Umbilical cord (tissue), 1 donor: ENCODE measurements at regions not wholly inside any gene's neighbourhood (a gene's known extent, or its start where the extent isn't known, plus 50 kb on each side); places are given as distances from the start of the nearest gene placed in this dataset.

Source experiments
- DNase-seq: peaks from one replicate; pipeline ENCODE4 v3.0.0-alpha.2; 2015; ENCODE audit warnings: low spot score

DNA sequence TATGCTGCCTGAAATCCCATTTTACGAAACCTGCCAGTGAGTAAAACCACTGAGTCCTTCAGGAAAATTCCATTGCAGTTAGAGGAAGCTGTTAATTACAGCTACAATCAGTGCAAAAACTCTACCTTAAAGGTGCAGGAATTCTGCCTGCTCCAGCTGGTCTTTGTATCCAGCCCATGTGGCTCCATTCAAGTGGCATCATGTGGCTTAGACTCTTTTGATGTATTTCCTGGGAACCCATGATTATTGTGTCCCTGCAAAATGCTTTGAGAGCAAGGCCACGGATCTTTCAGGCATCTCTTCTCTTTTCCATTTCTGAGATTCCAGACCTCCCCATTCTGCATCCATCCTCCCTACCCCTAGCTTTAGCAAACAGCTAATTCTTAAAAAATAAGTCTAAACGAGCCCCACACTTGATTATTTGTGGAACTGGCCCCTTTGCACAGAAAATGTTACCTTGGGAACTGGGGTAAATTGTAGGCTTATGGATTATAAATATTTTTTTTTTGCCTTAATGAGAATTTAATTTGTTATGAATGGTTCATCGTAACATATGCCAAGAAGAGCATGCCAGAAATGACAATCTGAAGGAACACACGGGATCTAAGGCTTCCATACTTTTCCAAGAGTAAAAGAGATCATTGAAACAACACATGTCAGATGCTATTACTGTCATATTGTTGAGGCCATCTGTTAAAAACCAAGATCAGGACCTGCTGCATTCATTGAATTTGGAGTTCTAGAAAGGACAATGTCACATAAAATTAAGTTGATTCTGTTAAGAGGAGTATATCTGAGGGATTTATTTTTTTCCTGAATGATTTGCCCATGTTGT is 144.6 kb downstream of the TPH2 start:
- no peak for DNase-seq

DNA sequence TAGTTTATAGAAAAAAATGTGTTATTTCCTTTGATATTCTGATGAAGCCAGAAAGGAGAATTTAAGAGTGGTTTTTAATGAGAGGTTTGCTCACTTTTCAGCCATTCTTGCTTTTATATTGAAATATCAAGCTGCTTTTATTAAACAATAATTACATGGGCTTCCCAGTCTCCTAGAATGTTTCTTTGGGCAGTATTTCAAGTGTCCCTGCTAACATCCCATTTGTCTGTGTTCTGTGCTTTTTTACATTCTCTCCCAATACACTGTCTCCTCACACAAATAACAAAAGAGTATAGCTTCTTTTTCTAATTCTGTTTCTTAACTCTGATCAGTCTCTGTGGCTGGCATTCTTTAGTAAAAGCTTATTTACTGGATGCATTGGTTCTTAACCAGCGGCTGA is 145.4 kb downstream of the TPH2 start:
- no peak for DNase-seq

DNA sequence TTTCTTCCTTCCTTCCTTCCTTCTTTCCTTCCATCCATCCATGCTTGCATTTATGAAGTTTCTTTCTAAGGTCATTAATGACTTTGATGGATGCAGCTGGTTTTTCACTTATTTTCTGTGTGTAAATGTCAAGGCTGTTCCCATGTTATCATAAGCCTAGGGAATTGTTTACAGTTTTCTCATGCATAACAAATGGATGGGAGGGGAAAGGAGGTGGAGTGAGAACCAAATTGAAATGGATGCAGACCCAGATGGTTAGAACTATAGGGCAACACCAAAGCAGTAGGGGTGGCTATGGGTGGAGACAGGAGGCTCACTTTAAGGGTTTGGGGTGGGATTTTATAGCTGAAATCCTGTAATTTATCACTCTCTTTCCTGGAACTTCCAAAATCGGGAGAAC is 146.2 kb downstream of the TPH2 start:
- no peak for DNase-seq

DNA sequence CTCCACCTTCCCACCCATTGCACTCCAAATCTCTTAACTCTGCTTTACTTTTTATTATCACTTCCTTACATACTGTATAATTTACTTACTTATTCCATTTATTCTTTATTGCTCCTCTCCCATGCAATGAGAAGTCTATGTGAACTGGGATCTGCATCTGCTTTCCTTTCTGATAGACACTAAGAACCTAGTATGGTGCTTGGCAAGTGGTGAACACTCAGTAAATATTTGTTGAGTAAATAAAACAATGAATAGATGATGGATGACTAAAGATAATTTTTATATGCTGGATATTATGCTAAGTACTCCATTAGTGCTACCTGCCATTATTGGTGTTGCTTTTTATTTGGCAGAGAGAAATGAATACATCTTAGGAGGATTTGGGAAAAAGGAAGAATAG is 151.0 kb downstream of the TPH2 start:
- DNase-seq: no peak

DNA sequence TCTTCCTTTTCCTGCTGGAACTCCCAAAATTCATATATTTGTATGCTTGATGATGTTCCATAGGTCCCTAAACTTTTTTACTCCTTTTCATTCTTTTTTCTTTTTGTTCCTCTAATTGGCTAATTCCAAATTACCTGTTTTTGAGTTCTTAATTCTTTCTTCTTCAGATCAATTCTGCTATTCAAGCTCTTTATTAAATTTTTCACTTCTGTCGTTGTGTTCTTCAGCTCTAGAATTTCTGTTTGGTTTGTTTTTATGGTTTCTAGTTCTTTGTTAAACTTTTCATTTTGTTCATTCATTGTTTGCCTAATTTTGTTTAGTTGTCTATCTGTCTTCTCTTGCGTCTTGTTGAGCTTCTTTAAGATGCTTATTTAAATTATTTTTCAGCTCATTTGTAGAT is 154.8 kb downstream of the TPH2 start:
- no peak for DNase-seq

DNA sequence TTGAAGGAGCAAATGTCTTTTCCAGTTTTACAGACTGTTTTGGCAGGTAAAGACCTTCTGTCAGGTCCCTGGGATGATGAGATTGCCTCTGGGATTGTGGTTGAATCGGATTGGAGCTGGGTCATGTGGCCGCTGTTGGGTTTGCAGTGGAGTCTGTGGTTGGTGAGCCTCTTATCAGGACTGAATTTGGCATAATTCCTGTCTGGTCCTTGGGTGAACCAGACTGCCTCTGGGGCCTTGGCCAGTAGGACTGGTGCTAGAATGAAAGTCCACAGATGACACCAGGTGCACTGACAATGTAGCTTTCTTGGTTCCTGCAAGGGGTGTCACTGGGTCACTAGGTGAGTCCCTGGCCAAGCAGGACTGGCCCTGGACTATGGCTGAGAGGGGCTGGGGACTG is 155.3 kb downstream of the TPH2 start:
- DNase-seq: no peak

DNA sequence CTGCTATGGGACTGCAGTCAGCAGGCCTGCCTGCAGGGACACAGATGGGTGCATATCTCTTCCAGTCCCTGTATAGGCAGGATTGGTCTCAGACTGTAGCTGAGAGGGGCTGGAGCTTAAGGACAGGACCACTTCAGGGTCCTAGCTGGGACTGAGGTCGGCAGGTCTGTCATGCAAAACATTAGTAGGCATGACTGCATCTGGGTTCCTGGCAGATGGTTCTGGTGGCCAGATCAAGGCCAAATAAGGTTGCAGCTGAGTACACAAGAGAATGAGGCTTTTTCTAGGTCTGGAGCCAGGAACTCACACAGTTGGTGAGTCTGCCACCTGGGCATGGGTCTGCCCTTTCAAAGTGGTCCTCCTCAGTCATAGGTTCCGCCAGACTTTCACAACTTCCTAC is 155.8 kb downstream of the TPH2 start:
- DNase-seq: no peak

DNA sequence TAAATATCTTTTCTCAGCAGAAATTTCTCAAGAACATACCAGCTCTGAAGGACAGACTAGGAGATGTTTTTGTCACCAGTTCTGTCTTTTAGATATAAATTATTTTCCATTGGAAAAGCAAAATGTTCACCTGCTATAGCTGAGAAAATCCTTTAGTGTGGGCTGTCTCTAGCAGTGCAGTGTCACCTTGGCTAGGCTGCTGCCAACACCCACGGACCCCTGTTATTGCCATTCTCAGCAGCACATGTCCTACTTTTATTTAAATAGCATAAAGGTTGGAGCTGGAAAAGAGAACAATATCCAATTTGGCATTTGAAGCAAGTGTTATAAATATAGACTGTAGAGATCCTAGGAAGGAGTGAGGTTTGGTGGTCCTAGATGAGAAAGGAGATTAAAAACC is 156.4 kb downstream of the TPH2 start:
- no peak for DNase-seq

DNA sequence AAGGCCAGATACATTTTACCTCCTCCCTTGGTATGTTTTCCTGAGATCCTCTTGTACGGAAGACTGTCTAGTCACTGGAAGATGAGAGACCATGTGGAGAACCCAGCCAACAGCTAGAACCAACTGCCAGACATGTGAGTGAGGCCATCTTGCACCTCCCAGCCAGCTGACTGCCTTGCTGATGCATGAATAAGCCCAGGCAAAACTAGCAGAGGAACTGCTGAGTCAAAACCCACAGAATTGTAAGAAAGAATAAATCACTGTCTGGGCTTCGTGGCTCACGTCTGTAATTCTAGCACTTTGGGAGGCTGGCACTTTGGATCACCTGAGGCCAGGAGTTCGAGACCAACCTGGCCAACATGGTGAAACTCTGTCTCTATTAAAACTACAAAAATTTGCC is 160.0 kb downstream of the TPH2 start:
- DNase-seq: no peak

DNA sequence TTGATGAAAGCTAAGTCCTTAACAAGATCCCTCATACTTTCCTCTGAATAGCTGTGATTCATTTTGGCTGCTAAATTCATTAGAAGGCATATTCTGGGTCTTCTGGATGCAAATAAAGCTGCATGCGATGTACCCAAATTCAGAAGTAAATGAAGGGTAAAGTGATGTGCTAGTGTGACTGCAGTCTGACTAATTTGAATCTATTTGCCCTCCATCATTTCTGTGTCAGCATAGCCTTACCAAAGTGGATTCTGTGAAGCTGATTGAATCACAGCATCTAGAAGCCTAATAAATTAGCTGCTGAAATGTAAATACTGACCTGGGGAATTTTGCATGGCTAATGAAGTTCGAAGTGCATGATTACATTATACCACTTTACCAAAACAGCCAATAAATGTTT is 162.2 kb downstream of the TPH2 start:
- DNase-seq: no peak

DNA sequence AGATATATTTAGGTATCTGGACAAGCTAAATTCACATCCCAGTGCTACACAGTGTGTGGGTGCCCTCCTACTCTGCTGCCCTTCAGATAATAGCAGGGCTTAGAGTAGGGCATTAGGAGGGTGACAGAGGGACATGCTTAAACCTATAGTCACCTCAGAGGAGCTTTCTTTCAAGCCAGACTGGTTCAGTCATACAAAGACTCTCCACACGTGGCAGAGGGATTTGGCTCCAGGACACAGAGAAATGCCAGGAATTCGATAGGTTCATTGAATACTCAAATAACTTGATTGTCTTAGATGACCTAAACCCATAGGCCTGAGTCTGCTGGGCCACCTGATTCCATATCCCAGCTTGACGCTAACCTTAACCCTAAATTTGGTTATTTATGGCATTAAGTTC is 163.5 kb downstream of the TPH2 start:
- DNase-seq: no peak

DNA sequence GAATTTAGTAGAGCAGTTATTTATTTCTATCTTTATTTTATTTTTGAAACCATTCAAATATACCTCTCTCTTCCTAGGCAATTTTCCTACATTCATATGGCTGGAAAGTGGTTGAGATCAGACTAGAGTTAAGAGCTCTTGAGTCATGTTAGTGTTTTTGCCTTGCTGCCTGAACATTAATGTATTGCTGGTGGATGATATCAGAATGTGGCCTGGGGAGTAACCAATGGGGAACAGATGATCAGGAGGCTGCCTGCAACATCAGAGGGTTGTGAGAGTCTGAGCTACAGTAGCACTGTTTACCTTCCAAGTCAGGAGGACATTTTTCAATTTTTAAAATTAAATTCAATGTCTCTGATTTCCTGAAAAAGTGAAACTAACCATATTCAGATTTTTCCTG is 166.3 kb upstream of the TRHDE start:
- no peak for DNase-seq

DNA sequence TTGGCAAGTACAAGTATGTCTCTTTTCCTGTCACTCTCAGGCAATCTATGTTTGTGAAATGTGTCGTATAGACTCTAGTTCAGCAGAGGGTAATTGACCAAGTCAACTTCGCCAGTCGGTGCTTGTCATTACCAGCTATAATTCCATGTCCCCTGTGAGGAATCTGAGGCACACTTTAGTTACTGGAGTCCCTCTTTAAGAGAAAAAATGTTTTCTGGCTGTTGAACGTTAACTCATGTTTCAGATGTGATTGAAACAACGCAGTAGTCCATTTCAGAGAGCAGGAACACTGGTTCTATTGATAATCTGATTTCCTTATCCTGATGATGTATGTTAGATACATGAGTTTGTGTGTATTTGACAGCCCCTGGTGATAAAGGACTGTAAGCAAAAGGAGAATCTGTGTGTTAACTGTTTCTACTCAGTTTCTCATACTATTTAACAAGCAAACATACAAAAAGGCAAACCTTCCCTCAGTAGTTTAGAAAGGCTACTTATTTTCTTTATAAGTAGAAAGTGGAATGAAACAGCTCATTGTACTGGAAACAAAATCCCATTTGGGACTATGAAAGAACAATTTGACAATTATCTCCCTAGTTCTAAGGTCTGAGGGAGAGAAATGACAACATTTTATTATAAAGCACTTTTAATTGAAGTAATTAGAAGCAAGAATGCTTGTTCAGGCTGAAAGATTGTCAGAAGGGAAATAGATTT is 161.1 kb upstream of the TRHDE start:
- no peak for DNase-seq

DNA sequence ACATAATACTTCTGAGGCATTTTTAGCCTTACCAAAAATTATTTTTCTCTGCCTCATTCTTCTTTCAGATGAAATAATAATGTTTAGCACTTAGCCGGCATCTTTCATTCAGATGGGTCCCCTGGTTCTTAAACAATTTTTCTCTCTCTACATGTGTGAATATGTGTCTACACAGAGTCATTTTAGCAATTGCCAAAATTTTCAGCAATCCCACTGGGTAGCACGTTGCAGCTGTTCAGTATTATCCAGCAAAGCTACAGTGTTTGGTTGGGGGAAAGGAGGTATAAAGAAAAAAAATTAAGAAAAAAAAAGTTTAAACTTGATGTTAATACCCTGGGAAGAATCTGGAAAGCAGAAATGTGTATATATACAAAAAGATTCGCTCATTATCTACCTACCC is 160.5 kb upstream of the TRHDE start:
- no peak for DNase-seq

DNA sequence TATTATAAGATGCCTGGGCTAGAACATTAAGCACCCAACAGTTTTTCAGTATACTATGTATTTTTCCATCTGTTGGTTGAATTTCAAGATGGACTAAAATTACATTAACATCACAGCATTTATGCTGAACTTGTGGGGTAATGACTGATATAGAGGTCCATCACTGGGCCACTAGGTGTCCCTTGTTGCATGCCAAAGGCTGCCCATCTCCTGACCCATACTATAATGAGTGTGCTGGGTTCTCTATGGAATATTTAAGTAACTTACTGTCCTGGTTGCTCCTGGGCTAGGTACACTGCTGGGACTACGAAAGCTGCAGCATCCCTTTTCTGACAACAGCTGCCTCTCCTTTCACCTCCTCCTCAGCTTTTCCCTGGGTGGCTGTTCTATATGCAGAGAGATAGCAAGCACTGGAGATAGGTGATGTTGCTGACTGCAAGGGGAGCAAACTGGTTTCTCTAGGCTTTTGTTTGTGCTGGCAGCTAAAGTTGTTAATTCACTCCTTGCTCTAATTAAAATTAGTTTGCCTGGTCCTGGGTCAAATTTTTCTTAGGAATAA is 138.6 kb upstream of the TRHDE start:
- no peak for DNase-seq

DNA sequence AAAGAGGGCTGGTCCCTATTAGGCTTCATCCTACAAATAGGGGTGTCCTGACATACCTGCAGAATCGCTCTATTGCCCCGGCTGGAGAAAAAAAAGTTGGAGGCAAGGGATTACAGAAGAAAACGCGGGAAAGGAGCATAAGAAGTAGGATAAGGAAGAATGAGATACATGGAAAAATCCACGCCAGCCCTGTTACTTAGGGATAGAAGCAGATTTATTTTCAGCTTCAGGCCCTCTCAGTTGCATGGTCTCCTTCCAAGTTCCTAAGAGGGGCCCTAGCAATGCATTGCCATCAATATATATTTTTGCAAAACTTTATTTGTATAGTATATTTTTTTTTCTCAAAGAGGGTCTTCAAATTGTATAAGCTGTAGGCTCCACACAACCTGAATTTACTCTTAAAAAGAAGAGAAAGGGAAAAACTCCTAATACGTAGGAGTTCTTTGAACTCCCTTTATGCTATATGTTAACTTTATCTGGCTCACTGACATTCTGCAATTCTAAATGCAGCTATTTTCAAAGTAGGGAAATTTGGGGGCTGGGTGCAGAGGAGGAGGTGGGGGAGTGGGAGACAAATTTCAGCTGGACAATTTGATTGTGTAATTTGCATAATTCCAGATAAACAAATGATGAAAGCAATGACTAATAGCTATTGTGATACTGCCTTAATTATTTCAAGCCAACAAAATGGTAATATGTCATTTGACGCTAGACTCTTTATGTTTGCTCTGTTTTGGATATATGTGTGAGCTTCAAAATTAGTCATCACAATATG is 137.7 kb upstream of the TRHDE start:
- peak; percentile 78 for DNase-seq

DNA sequence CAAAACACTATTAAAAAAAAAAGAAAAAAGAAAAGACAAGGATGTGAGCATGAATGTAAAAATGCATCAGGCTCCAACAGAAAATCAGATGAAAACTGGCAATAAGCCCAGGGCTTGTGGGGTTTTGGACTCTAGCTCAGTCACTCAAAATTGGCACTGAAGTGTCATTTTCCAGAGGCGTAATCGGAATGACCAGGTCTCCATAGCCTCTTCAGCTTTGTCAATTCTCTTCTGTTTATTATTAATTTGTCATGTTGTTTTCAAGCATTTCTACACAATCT is 137.2 kb upstream of the TRHDE start:
- no peak for DNase-seq

DNA sequence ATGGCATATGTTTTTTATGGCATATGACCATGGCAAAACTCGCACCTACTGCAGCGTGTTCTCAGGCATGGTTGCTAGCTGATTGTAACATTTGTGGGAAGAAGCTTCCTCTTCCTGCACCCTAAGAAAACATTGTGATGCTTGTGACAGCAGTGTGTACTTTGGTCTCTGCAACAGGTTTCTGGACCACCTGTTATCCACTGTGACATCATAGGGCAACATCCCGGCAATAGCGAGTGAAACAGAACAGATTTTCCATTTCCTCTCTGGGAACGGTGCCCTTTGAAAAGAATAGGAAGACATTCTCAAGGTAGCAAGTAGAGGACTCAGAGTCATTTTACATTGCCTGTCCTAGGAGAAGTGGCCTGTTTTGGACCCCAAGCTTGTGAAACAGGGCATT is 135.4 kb upstream of the TRHDE start:
- DNase-seq: no peak

DNA sequence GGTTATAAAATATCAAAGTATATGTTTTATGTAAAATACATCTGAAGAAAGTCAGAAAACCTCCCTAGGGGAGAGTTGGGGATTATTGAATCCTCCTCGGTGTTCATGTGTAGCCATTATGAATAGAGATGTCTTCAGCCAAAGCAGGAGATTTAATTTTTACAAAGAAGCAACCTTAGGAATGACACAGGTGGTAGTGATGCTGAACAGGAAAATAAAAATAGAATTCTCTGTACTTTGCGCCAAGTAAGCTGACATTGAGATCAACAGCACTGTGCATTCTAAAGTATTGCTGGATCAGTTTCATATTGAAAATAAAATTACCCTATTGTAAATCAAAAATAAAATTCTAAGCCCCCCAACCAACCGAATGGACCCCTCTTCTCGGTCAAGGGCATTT is 132.8 kb upstream of the TRHDE start:
- no peak for DNase-seq

DNA sequence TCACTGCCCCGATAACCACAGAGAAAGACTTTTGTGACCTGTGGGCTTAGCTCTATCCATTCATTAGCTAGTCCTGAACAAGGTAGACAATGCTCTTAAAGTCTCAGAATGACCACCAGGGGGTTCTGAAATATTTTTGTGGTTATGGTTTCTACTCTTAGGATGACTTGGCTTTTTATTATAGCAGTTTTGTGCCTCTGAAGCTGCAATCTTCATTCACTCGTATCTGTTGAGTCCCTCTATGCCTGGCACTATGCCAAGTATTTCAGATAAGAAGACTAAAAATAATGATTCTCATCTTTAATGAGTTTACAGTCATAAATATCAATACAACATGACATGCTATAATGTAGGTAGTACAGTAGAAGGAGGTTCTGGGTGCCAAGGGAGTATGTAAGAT is 130.8 kb upstream of the TRHDE start:
- DNase-seq: no peak

DNA sequence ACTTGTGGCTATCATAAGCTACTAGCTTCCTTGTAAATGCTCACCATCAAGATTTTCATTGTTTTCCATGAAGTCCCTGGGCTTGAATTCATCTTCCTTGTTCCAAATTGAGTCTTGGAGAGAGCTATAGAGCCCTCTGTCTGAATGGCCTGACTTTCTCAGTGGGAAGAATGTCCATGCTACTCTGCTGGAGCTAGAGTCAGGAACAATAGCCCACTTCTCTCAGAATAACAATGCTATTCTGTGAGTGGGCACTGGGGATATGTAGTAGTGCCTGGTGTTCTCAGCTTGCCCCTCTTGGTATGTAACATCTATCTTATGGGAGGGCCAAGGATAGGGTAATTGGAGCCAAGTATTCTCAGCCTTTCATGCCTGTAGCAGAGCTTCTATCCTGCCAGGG is 127.6 kb upstream of the TRHDE start:
- DNase-seq: no peak

DNA sequence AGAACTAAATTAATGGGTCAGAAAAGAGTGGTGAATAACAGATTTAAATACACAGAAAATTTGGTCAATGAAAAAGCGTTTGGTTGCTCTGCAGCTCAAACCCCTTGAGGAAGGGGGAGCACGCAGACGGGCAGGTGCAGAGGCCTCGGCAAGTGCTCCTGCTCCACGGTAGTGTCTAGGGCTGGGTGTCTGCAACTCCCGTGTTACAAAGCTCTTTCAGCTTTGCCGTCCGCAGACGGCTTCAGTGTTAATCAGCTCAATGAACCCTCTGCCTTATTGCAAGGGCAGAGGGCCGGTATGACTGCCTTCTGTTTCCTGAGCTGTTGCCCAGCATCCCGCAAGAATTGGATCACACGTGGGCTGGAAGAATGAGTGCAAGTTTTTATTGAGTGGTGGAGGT is 125.7 kb upstream of the TRHDE start:
- no peak for DNase-seq

DNA sequence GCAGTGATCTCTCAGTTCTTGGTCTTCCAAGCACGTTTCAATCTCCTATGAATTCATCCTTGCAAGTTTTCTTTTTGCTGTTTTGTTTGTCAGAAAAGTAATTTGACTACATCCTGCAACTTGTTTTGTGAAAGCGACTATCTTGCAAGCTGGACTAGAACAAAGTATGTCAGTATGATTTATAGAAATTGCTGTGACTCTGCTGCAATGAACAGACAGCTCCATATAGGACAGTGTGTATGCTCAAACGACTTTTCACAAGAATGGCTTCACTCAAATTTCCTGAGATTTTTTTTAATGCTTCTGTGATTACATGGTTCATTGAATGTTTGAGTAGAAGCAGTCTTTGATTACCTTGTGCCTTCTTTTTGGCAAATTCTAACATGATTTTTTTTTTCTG is 123.5 kb upstream of the TRHDE start:
- no peak for DNase-seq
